B cell (primary cell): ENCODE measurements at regions not wholly inside any gene's neighbourhood (a gene's known extent, or its start where the extent isn't known, plus 50 kb on each side); places are given as distances from the start of the nearest gene placed in this dataset.

Experiments
- EZH2 ChIP-seq: IDR thresholded peaks from 2 replicates; pipeline ENCODE4 v1.6.1; 2012; ENCODE audit warnings: borderline replicate concordance, low read depth, mild to moderate bottlenecking, moderate library complexity, low read length; ENCODE audit not compliant: insufficient read depth, poor library complexity, severe bottlenecking
- TF ChIP-seq, protein P1 (sequence below): fragments of 200-600 bp; IDR thresholded peaks from one replicate; pipeline ENCODE4 v1.8.0; 2022; ENCODE audit warnings: antibody characterized with exemption, mild to moderate bottlenecking

DNA sequence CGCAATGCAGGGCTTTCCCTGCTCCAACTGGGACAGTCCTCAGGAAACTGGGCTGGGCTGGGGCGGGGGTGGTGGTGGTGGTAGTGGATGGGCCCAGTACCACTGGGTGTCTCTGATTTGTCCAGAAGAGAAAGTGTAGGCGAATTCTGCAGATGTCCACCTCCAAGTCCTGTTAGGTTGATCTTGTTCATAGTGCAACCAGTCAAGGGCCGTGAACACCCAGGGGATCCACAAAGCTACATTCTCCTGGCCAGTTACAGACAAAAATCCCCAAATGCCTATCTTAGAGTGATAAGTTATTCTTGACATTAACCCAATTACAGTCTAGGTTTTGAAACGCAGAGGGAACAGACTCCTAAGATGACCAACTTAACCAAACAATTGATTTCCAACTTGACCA is 97.5 kb upstream of the SHB start:
- TF ChIP-seq, protein P1, sequence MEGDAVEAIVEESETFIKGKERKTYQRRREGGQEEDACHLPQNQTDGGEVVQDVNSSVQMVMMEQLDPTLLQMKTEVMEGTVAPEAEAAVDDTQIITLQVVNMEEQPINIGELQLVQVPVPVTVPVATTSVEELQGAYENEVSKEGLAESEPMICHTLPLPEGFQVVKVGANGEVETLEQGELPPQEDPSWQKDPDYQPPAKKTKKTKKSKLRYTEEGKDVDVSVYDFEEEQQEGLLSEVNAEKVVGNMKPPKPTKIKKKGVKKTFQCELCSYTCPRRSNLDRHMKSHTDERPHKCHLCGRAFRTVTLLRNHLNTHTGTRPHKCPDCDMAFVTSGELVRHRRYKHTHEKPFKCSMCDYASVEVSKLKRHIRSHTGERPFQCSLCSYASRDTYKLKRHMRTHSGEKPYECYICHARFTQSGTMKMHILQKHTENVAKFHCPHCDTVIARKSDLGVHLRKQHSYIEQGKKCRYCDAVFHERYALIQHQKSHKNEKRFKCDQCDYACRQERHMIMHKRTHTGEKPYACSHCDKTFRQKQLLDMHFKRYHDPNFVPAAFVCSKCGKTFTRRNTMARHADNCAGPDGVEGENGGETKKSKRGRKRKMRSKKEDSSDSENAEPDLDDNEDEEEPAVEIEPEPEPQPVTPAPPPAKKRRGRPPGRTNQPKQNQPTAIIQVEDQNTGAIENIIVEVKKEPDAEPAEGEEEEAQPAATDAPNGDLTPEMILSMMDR: no peak
- no peak for TF ChIP-seq EZH2
